H9 (cell line): ENCODE measurements at regions not wholly inside any gene's neighbourhood (a gene's known extent, or its start where the extent isn't known, plus 50 kb on each side); places are given as distances from the start of the nearest gene placed in this dataset.

ENCODE experiments used
- DNase-seq: peaks from one replicate; pipeline ENCODE4 v3.0.0-alpha.2; 2017
- H2AFZ ChIP-seq: one replicate; pipeline ENCODE4 v1.6.1; 2013; ENCODE audit warnings: mild to moderate bottlenecking, low read length, control low read depth, moderate library complexity
- H2AK5ac ChIP-seq: 2 replicates; pipeline ENCODE4 v1.6.1; 2013; ENCODE audit warnings: low read length, control low read depth, mixed read lengths; ENCODE audit not compliant: insufficient read length
- H2BK120ac ChIP-seq: one replicate; pipeline ENCODE4 v1.6.1; 2013; ENCODE audit warnings: low read depth, mild to moderate bottlenecking, low read length, control low read depth, inconsistent platforms; ENCODE audit not compliant: poor library complexity, severe bottlenecking
- H2BK12ac ChIP-seq: 2 replicates; pipeline ENCODE4 v1.6.1; 2013; ENCODE audit warnings: low read length, control low read depth, mixed read lengths, low read depth; ENCODE audit not compliant: insufficient read length
- H2BK15ac ChIP-seq: 2 replicates; pipeline ENCODE4 v1.6.1; 2013; ENCODE audit warnings: low read depth, low read length, control low read depth
- H2BK20ac ChIP-seq: one replicate; pipeline ENCODE4 v1.6.1; 2013; ENCODE audit warnings: low read depth, mild to moderate bottlenecking, low read length, control low read depth, inconsistent platforms; ENCODE audit not compliant: poor library complexity, severe bottlenecking
- H2BK5ac ChIP-seq: 2 replicates; pipeline ENCODE4 v1.6.1; 2013; ENCODE audit warnings: low read length, control low read depth, mixed read lengths; ENCODE audit not compliant: insufficient read length
- H3K14ac ChIP-seq: 2 replicates; pipeline ENCODE4 v1.6.1; 2013; ENCODE audit warnings: low read length, control low read depth; ENCODE audit not compliant: insufficient read depth
- H3K18ac ChIP-seq: 2 replicates; pipeline ENCODE4 v1.6.1; 2013; ENCODE audit warnings: low read depth, mild to moderate bottlenecking, mixed read lengths, low read length, control low read depth; ENCODE audit not compliant: insufficient read length
- H3K23ac ChIP-seq: 2 replicates; pipeline ENCODE4 v1.6.1; 2013; ENCODE audit warnings: low read length, control low read depth, mixed read lengths, low read depth; ENCODE audit not compliant: insufficient read length
- H3K23me2 ChIP-seq: 2 replicates; pipeline ENCODE4 v1.6.1; 2013; ENCODE audit warnings: low read depth, mild to moderate bottlenecking, mixed read lengths, low read length, control low read depth; ENCODE audit not compliant: insufficient read length, poor library complexity, severe bottlenecking
- H3K27ac ChIP-seq: 2 replicates; pipeline ENCODE4 v1.5.1; 2013; ENCODE audit warnings: low read length, control low read depth, mixed read lengths, low read depth; ENCODE audit not compliant: insufficient read length
- H3K27me3 ChIP-seq: 2 replicates; pipeline ENCODE4 v1.6.1; 2013; ENCODE audit warnings: low read length, control low read depth, inconsistent platforms; ENCODE audit not compliant: insufficient read depth
- H3K4ac ChIP-seq: 2 replicates; pipeline ENCODE4 v1.6.1; 2013; ENCODE audit warnings: low read depth, mild to moderate bottlenecking, control low read depth, inconsistent platforms, low read length, moderate library complexity
- H3K4me1 ChIP-seq: 2 replicates; pipeline ENCODE4 v1.6.1; 2013; ENCODE audit warnings: low read length, control low read depth, inconsistent platforms; ENCODE audit not compliant: insufficient read depth
- H3K4me2 ChIP-seq: 2 replicates; pipeline ENCODE4 v1.6.1; 2013; ENCODE audit warnings: low read length, control low read depth, mixed read lengths; ENCODE audit not compliant: insufficient read length, insufficient read depth
- H3K56ac ChIP-seq: 2 replicates; pipeline ENCODE4 v1.6.1; 2013; ENCODE audit warnings: low read depth, mild to moderate bottlenecking, mixed read lengths, low read length, control low read depth; ENCODE audit not compliant: insufficient read length
- H3K79me1 ChIP-seq: 2 replicates; pipeline ENCODE4 v1.6.1; 2013; ENCODE audit warnings: low read depth, mild to moderate bottlenecking, moderate library complexity, low read length, control low read depth, inconsistent platforms; ENCODE audit not compliant: insufficient read depth, poor library complexity, severe bottlenecking
- H3K79me2 ChIP-seq: 2 replicates; pipeline ENCODE4 v1.6.1; 2013; ENCODE audit warnings: low read length, control low read depth, inconsistent platforms; ENCODE audit not compliant: insufficient read depth
- H3K9ac ChIP-seq: 2 replicates; pipeline ENCODE4 v1.6.1; 2013; ENCODE audit warnings: low read length, control low read depth, mixed read lengths; ENCODE audit not compliant: insufficient read length; ENCODE audit errors: extremely low read depth
- H3K9me3 ChIP-seq: one replicate; pipeline ENCODE4 v1.6.1; 2013; ENCODE audit warnings: low read depth, low read length, inconsistent platforms; ENCODE audit not compliant: control insufficient read depth
- H3T11ph ChIP-seq: one replicate; pipeline ENCODE4 v1.6.1; 2013; ENCODE audit warnings: mild to moderate bottlenecking, low read length, control low read depth, inconsistent platforms
- H4K20me1 ChIP-seq: one replicate; pipeline ENCODE4 v1.6.1; 2013; ENCODE audit not compliant: control insufficient read depth, insufficient read length, insufficient read depth
- H4K5ac ChIP-seq: 2 replicates; pipeline ENCODE4 v1.6.1; 2013; ENCODE audit warnings: low read depth, mild to moderate bottlenecking, mixed read lengths, low read length, control low read depth; ENCODE audit not compliant: insufficient read length
- H4K8ac ChIP-seq: replicated peaks from 2 replicates; pipeline ENCODE4 v1.6.1; 2013; ENCODE audit warnings: low read length, control low read depth, mixed read lengths, low read depth; ENCODE audit not compliant: insufficient read length
- H4K91ac ChIP-seq: 2 replicates; pipeline ENCODE4 v1.6.1; 2013; ENCODE audit warnings: low read depth, mild to moderate bottlenecking, moderate library complexity, mixed read lengths, low read length, control low read depth; ENCODE audit not compliant: insufficient read length
- H3K27ac Mint-ChIP-seq, 3 experiments: 2 replicates in 2 of 3; 3 replicates in 1 of 3; pipeline ENCODE4 v1.8.0; 2020 to 2021; ENCODE audit warnings: mixed read lengths in 3 of 3, mild to moderate bottlenecking in 1 of 3, moderate library complexity in 1 of 3
- H3K27me3 Mint-ChIP-seq: 2 replicates; pipeline ENCODE4 v1.8.0; 2021; ENCODE audit warnings: low read depth, mild to moderate bottlenecking, moderate library complexity, mixed read lengths
- H3K36me3 Mint-ChIP-seq, 3 experiments: 2 replicates in 2 of 3; 3 replicates in 1 of 3; pipeline ENCODE4 v1.8.0; 2020 to 2021; ENCODE audit warnings: low read depth in 3 of 3, mixed read lengths in 3 of 3; ENCODE audit not compliant: insufficient read depth in 1 of 3
- H3K4me1 Mint-ChIP-seq, 2 experiments: 2 replicates each; pipeline ENCODE4 v1.8.0; 2020; ENCODE audit warnings: mixed read lengths in 2 of 2
- H3K4me3 Mint-ChIP-seq, 2 experiments: 2 replicates in 1 of 2; 3 replicates in 1 of 2; pipeline ENCODE4 v1.8.0; 2020 to 2021; ENCODE audit warnings: mild to moderate bottlenecking in 2 of 2, mixed read lengths in 2 of 2, moderate library complexity in 1 of 2
- H3K9me3 Mint-ChIP-seq, 2 experiments: 2 replicates in 1 of 2; 3 replicates in 1 of 2; pipeline ENCODE4 v1.8.0; 2020; ENCODE audit warnings: mild to moderate bottlenecking in 2 of 2, mixed read lengths in 2 of 2, moderate library complexity in 1 of 2
- CTCF ChIP-seq: fragments of 200-600 bp; sonication (generic); conservative IDR thresholded peaks from 3 replicates; pipeline ENCODE4 v1.8.0; 2021; ENCODE audit warnings: antibody characterized with exemption, mild to moderate bottlenecking
- WGBS: extraction: QIAGEN DNeasy Blood & Tissue Kit; methylation state at CpG from one replicate; pipeline ENCODE4 v1.1.7; 2013; ENCODE audit warnings: missing lambda C conversion rate, low lambda C conversion rate, mixed read lengths; ENCODE audit not compliant: insufficient read length; ENCODE audit errors: extremely low coverage; 5-methylcytosine and 5-hydroxymethylcytosine counted together

DNA sequence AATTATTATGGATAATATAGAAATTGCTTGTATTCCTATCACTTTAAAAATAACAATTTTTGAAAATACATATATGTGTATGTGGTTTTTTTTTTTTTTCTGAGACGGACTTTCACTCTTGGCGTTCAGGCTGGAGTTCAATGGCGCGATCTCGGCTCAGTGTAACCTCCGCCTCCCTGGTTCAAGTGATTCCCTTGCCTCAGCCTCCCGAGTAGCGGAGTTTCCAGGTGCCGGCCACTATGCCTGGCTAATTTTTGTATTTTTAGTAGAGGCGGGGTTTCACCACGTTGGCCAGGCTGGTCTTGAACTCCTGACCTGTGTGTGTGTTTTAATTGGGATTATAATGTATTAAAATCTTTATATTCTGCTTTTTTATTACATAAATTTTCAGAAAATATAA is 97.9 kb upstream of the NUDT6 start:
- Histone ChIP-seq H3K79me1 (no peaks in the 10 kb centered on the region), H3K4me1 (no peaks in the 10 kb centered on the region; the same call in 1 of the 2 replicates), H2AFZ (no peak overlapping the region), H2BK20ac (no peak overlapping the region), H3K79me2 (no peaks in the 10 kb centered on the region), H2BK120ac (no peak overlapping the region), H3K27me3 (no peaks in the 10 kb centered on the region), H2AK5ac (no peak overlapping the region), H3T11ph (no peak overlapping the region), H2BK15ac (no peak overlapping the region), H3K56ac (no peak overlapping the region), H3K4ac (no peak overlapping the region), H2BK12ac (no peak overlapping the region), H4K8ac (no peak overlapping the region), H3K9ac (no peak overlapping the region), H2BK5ac (no peak overlapping the region), H3K14ac (no peak overlapping the region), H3K18ac (no peak overlapping the region), H3K23me2 (no peaks in the 10 kb centered on the region), H4K20me1 (no peaks in the 10 kb centered on the region), H4K91ac (no peak overlapping the region), H3K4me2 (no peak overlapping the region), H3K23ac (no peak overlapping the region), H3K9me3 (no peaks in the 10 kb centered on the region), H4K5ac (no peak overlapping the region), H3K27ac (no peak overlapping the region)
- no CpG with 5 or more reads among the region's 11 CpGs for WGBS
- H3K4me1 Mint-ChIP-seq, result peaks cover 3 to 4% of the 10 kb centered on the region in 2 experiments; a peak in 1 of 4 replicates
- H3K36me3 Mint-ChIP-seq, result peaks cover 12 to 27% (median 23%) of the 10 kb centered on the region in 3 experiments
- TF ChIP-seq CTCF, result no peak
- H3K27ac Mint-ChIP-seq, result no peak overlapping the region
- H3K9me3 Mint-ChIP-seq, result peaks cover 7 to 8% of the 10 kb centered on the region in 2 experiments; a peak in 3 of 5 replicates
- no peak overlapping the region for H3K4me3 Mint-ChIP-seq
- DNase-seq, result no peak
- H3K27me3 Mint-ChIP-seq, result no peaks in the 10 kb centered on the region
